WTC11 (cell line): ENCODE measurements at regions not wholly inside any gene's neighbourhood (a gene's known extent, or its start where the extent isn't known, plus 50 kb on each side); places are given as distances from the start of the nearest gene placed in this dataset.

Experiments
- ATAC-seq: fragments of 200-7000 bp; cut with Tn5 transposase; 2 replicates; pipeline ENCODE4 v1.10.0; 2021; ENCODE audit warnings: mild to moderate bottlenecking, moderate library complexity
- CTCF ChIA-PET: fragments of 300-600 bp; sonication (Branson Sonifier 250); formaldehyde crosslinking; loops from one replicate; lab custom pipeline; 2021; ENCODE audit warnings: antibody characterized with exemption; lab: Charles Lee
- POLR2A ChIA-PET: fragments of 350-600 bp; sonication (Branson Sonifier 250); formaldehyde crosslinking; loops from one replicate; lab custom pipeline; 2021; ENCODE audit warnings: antibody characterized with exemption; lab: Charles Lee
- DNase-seq: peaks from one replicate; pipeline ENCODE4 v3.0.0; 2021; ENCODE audit warnings: low spot score
- H3K27ac Mint-ChIP-seq: 2 replicates; pipeline ENCODE4 v1.8.0; 2021; ENCODE audit warnings: mixed read lengths
- H3K27me3 Mint-ChIP-seq: 2 replicates; pipeline ENCODE4 v1.8.0; 2021; ENCODE audit warnings: low read depth, mild to moderate bottlenecking, moderate library complexity, mixed read lengths
- H3K36me3 Mint-ChIP-seq: 2 replicates; pipeline ENCODE4 v1.8.0; 2021; ENCODE audit warnings: mixed read lengths
- H3K4me1 Mint-ChIP-seq: 2 replicates; pipeline ENCODE4 v1.8.0; 2022; ENCODE audit warnings: mixed read lengths
- H3K4me3 Mint-ChIP-seq: 2 replicates; pipeline ENCODE4 v1.8.0; 2021; ENCODE audit warnings: mild to moderate bottlenecking, moderate library complexity, mixed read lengths
- H3K9me3 Mint-ChIP-seq: 2 replicates; pipeline ENCODE4 v1.8.0; 2021; ENCODE audit warnings: mixed read lengths
- AR ChIP-seq: fragments of 250-450 bp; sonication (Bioruptor Pico); IDR thresholded peaks from 2 replicates; pipeline ENCODE4 v1.9.0; 2021; ENCODE audit warnings: mild to moderate bottlenecking
- ATF6 ChIP-seq: sonication (generic); formaldehyde crosslinking; IDR thresholded peaks from 2 replicates; pipeline ENCODE4 v1.8.1; 2023; ENCODE audit warnings: mild to moderate bottlenecking, missing genetic modification reagents
- CBFB ChIP-seq: sonication (generic); formaldehyde crosslinking; IDR thresholded peaks from 2 replicates; pipeline ENCODE4 v1.8.1; 2022; ENCODE audit warnings: mild to moderate bottlenecking, low read depth, missing genetic modification reagents
- CTCF ChIP-seq: fragments of 200-600 bp; IDR thresholded peaks from 2 replicates; pipeline ENCODE4 v1.8.0; 2022; ENCODE audit warnings: antibody characterized with exemption
- EMX1 ChIP-seq: fragments of 250-450 bp; sonication (Bioruptor Pico); IDR thresholded peaks from 2 replicates; pipeline ENCODE4 v1.8.0; 2021; ENCODE audit warnings: mild to moderate bottlenecking
- FOXP4 ChIP-seq: sonication (generic); formaldehyde crosslinking; IDR thresholded peaks from 2 replicates; pipeline ENCODE4 v1.8.0; 2022; ENCODE audit warnings: mild to moderate bottlenecking, missing genetic modification reagents
- HMGXB4 ChIP-seq: sonication (generic); formaldehyde crosslinking; IDR thresholded peaks from 2 replicates; pipeline ENCODE4 v1.8.1; 2023; ENCODE audit warnings: mild to moderate bottlenecking, moderate library complexity, missing genetic modification reagents
- MAX ChIP-seq: sonication (generic); formaldehyde crosslinking; IDR thresholded peaks from 2 replicates; pipeline ENCODE4 v1.8.0; 2022; ENCODE audit warnings: mild to moderate bottlenecking, missing genetic modification reagents
- NR1H2 ChIP-seq: sonication (generic); formaldehyde crosslinking; IDR thresholded peaks from 2 replicates; pipeline ENCODE4 v1.9.0; 2021; ENCODE audit warnings: mild to moderate bottlenecking, moderate library complexity, missing genetic modification reagents
- NR2C2 ChIP-seq: sonication (generic); formaldehyde crosslinking; IDR thresholded peaks from 2 replicates; pipeline ENCODE4 v1.8.0; 2022; ENCODE audit warnings: mild to moderate bottlenecking, missing genetic modification reagents
- OVOL2 ChIP-seq: fragments of 250-450 bp; sonication (Bioruptor Pico); IDR thresholded peaks from 2 replicates; pipeline ENCODE4 v1.9.0; 2021; ENCODE audit warnings: mild to moderate bottlenecking, borderline replicate concordance
- PREB ChIP-seq: sonication (generic); formaldehyde crosslinking; IDR thresholded peaks from 2 replicates; pipeline ENCODE4 v1.8.1; 2022; ENCODE audit warnings: mild to moderate bottlenecking, missing genetic modification reagents, moderate library complexity, borderline replicate concordance
- TEAD4 ChIP-seq: sonication (generic); formaldehyde crosslinking; IDR thresholded peaks from 2 replicates; pipeline ENCODE4 v1.8.0; 2022; ENCODE audit warnings: mild to moderate bottlenecking, missing genetic modification reagents
- USF1 ChIP-seq: sonication (generic); formaldehyde crosslinking; IDR thresholded peaks from 2 replicates; pipeline ENCODE4 v1.8.0; 2022; ENCODE audit warnings: mild to moderate bottlenecking, missing genetic modification reagents
- ZMAT4 ChIP-seq: fragments of 250-450 bp; sonication (Bioruptor Pico); IDR thresholded peaks from 2 replicates; pipeline ENCODE4 v1.9.0; 2021; ENCODE audit warnings: mild to moderate bottlenecking
- ZNF232 ChIP-seq: sonication (generic); formaldehyde crosslinking; IDR thresholded peaks from 2 replicates; pipeline ENCODE4 v1.8.0; 2022; ENCODE audit warnings: mild to moderate bottlenecking, missing genetic modification reagents

- ChIA-PET CTCF (no interaction called here), POLR2A (no interaction called here)
- DNase-seq (no peak), ATAC-seq (no peak)
- Mint-ChIP-seq H3K36me3 (no peaks in the 10 kb centered on the region), H3K4me1 (peaks cover 54% of the 10 kb centered on the region), H3K27me3 (no peaks in the 10 kb centered on the region), H3K27ac (no peak overlapping the region), H3K4me3 (no peak overlapping the region), H3K9me3 (peaks cover 6% of the 10 kb centered on the region; the same call in 1 of the 2 replicates)
- TF ChIP-seq TEAD4 (CRISPR knock-in tag), result no peak
- no peak for TF ChIP-seq CTCF
- TF ChIP-seq USF1, result no peak
- TF ChIP-seq OVOL2 (CRISPR knock-in tag), result no peak
- no peak for TF ChIP-seq ATF6 (CRISPR knock-in tag)
- TF ChIP-seq HMGXB4, result no peak
- no peak for TF ChIP-seq NR2C2 (CRISPR knock-in tag)
- TF ChIP-seq EMX1 (CRISPR knock-in tag), result no peak
- TF ChIP-seq AR, result no peak
- no peak for TF ChIP-seq MAX
- TF ChIP-seq PREB (CRISPR knock-in tag), result no peak
- no peak for TF ChIP-seq ZMAT4 (CRISPR knock-in tag)
- TF ChIP-seq ZNF232 (CRISPR knock-in tag), result no peak
- no peak for TF ChIP-seq CBFB (CRISPR knock-in tag)
- TF ChIP-seq NR1H2, result no peak
- no peak for TF ChIP-seq FOXP4 (CRISPR knock-in tag)
Observed at GRCh38 chr9:24488896-24489295, 56.8 kb downstream of the IZUMO3 start.
